GM12864 (cell line): ENCODE measurements at regions not wholly inside any gene's neighbourhood (a gene's known extent, or its start where the extent isn't known, plus 50 kb on each side); places are given as distances from the start of the nearest gene placed in this dataset.

Source experiments
- DNase-seq: peaks from one replicate; pipeline ENCODE4 v3.0.0-alpha.2; 2011; ENCODE audit warnings: low read depth
- H3K4me3 ChIP-seq: 2 replicates; pipeline ENCODE4 v1.5.1; 2011; ENCODE audit warnings: mild to moderate bottlenecking, low read depth, low read length, control low read depth
- TF ChIP-seq, protein P1 (sequence below): IDR thresholded peaks from 2 replicates; pipeline ENCODE4 v1.5.1; 2011; ENCODE audit warnings: low read depth, mild to moderate bottlenecking, moderate library complexity, low read length, control low read depth, inconsistent platforms; ENCODE audit errors: missing control alignments

DNA sequence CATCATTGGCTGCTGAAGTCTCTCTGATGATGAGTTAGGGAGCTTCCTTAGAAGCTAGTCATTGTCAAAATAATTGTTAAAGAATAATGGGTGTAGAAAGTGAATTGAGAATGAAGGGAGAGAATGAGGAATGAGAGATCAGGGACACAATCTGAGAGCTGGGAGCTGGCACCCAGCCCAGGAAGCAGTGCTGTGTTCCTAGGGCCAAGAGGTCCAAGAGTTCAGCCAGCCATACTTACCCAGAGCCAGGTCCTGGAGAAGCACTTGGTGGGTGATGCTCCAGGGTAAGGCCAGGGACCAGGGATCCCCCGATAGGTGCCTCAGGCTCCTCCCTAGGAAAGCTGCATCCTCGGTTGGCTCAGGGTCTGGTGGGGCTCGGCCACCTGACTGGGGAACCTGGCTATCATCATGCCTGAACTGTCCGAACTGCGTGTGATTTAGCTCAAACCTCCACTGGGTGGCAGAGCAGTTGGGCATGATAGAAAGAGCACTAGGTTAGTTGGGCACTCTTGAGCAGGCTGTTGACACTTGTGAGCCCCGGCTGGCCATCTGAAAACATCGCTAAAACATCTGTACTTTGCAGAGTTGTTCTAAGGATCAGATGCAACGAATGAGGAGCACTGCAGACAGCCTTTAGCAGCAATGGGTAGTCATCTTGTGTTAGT is 123.9 kb upstream of the NCAM1 start:
- no peak overlapping the region for H3K4me3 ChIP-seq
- DNase-seq: no peak
- TF ChIP-seq, protein P1, sequence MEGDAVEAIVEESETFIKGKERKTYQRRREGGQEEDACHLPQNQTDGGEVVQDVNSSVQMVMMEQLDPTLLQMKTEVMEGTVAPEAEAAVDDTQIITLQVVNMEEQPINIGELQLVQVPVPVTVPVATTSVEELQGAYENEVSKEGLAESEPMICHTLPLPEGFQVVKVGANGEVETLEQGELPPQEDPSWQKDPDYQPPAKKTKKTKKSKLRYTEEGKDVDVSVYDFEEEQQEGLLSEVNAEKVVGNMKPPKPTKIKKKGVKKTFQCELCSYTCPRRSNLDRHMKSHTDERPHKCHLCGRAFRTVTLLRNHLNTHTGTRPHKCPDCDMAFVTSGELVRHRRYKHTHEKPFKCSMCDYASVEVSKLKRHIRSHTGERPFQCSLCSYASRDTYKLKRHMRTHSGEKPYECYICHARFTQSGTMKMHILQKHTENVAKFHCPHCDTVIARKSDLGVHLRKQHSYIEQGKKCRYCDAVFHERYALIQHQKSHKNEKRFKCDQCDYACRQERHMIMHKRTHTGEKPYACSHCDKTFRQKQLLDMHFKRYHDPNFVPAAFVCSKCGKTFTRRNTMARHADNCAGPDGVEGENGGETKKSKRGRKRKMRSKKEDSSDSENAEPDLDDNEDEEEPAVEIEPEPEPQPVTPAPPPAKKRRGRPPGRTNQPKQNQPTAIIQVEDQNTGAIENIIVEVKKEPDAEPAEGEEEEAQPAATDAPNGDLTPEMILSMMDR: peak; percentile 30

DNA sequence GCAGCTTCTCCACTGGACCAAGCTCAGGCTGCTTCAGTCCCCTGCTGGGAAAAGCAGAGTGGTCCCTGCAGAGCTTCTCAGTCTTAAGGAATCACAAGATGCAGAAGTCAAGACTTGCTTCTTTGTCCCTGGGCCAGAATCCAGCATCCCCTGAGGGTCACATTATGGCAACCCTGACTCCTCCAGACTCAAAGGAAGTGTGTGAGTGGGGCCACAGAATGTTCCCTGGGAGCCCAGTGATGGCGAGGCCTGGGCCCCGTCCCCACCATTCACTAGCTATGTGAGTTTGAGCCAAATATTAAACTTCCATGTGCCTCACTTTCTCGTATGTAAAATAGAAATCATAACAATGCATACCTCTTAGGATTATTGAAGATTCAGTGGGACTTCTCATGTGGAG is 122.2 kb upstream of the NCAM1 start:
- DNase-seq: no peak
- H3K4me3 ChIP-seq: no peak overlapping the region
- TF ChIP-seq, protein P1: no peak

DNA sequence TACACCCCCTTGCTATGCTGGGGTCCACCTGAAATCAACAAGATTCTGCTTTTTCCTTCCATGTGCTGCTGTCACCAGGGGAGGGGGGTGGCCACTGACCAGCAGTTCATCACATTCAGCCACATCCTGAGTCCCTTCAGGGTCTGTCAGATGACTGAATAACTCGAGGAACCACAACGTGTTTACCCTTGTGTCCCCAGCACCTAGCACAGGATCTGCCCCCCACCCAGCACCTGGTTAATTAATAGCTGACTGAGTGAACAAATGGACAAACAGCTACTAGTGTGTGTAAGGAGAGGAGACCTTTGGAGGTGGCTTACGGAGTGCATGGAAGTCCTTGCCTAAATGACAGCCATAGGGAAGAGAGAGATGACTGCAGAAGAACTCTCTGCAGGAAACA is 119.5 kb upstream of the NCAM1 start:
- no peak for DNase-seq
- H3K4me3 ChIP-seq: no peak overlapping the region
- TF ChIP-seq, protein P1: no peak

DNA sequence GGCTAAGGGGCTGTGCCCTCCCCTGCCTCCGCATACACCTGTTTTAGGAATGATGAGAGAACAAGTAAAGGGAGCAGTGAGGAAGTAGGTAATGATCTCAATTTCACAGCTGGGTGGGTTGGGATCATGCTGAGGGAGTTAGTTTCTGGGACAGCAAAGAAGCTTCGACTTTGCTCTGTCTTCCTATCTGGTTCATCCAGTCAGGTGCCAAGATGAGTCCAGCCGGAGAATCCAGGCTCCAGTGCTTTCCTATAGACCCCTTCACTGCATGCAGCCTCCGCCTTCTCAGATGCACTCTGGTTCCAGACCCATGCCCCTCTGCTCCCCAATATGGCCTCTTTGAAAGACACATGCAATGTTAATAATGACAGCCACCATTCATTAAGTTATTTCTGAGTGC is 119.1 kb upstream of the NCAM1 start:
- TF ChIP-seq, protein P1: no peak
- H3K4me3 ChIP-seq: no peak overlapping the region
- no peak for DNase-seq

DNA sequence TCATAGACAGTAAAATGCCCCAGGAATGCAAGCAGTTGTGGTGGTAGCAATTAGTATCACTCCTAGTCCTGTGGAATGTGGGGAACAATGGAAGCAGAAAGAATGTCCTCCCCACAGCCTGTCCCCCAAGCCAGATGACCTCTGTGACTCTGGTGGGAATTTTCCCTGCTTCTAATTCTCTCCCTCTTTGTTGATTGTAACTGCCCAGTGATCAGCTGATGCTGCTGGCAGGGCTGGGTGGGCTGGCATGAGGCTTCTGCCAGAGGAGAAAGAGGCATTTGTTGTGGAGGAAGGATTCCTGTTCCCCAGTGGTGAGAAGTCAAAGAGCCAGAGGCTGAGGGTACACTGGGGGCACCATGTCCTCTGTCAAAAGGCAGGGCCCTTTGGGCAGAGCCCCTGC is 116.7 kb upstream of the NCAM1 start:
- TF ChIP-seq, protein P1: no peak
- H3K4me3 ChIP-seq: no peak overlapping the region
- DNase-seq: no peak

DNA sequence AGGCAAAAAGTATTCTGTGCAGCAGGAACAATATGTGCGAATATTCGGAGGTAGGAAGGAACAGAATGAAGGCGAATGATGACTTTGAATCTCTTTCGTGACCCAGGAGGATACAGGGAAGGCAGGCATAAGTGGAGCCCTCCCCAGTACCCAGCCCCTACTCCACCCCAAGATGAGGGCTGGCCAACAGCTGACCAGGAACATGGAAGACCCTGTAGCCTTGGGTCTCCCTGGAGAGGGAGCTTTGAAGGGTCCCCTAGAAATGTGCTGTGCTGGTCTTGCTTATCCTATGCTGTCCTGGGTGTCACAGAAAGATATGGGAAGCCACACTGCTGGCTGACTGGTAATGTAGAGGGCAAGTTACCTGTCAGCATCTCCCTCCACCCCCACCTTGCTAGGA is 113.7 kb upstream of the NCAM1 start:
- TF ChIP-seq, protein P1: no peak
- H3K4me3 ChIP-seq: no peak overlapping the region
- DNase-seq: no peak
